ENCODE measurements at regions not wholly inside any gene's neighbourhood (a gene's known extent, or its start where the extent isn't known, plus 50 kb on each side); places are given as distances from the start of the nearest gene placed in this dataset.
"Not testable (repeated sequence)": the region's sequence is repeated elsewhere in the genome, so short reads cannot be mapped to it uniquely, and the experiment has no call there.

GRCh38 chr1:30374400-30375070 is 348.9 kb downstream of the MATN1 start:
- DNase-seq: no peak

GRCh38 chr1:30373471-30374399 is 349.6 kb downstream of the MATN1 start:
- DNase-seq: no peak

- no peak for DNase-seq
Measured at GRCh38 chr1:30372792-30373433, 350.5 kb downstream of the MATN1 start.

- DNase-seq: no peak
Measured at GRCh38 chr1:30371888-30372791, 351.2 kb downstream of the MATN1 start.

- DNase-seq: no peak
Measured at GRCh38 chr1:30371179-30371788, 352.1 kb downstream of the MATN1 start.

- no peak for DNase-seq
Measured at GRCh38 chr1:30368651-30369240, 354.6 kb downstream of the MATN1 start.

GRCh38 chr1:30366911-30367310 is 356.5 kb downstream of the MATN1 start:
- DNase-seq: no peak

GRCh38 chr1:30366199-30366598 is 357.2 kb downstream of the MATN1 start:
- no peak for DNase-seq

- no peak for DNase-seq
Measured at GRCh38 chr1:30365596-30365995, 357.8 kb downstream of the MATN1 start.

- DNase-seq: no peak
Measured at GRCh38 chr1:30363031-30363430, 360.4 kb downstream of the MATN1 start.

GRCh38 chr1:30362603-30362990 is 360.8 kb downstream of the MATN1 start:
- DNase-seq: no peak

- not testable (repeated sequence) for DNase-seq
Measured at GRCh38 chr1:30361890-30362602, 361.3 kb downstream of the MATN1 start.

- DNase-seq: no peak
Measured at GRCh38 chr1:30360753-30361152, 362.6 kb downstream of the MATN1 start.

- no peak for DNase-seq
Measured at GRCh38 chr1:30360281-30360680, 363.1 kb downstream of the MATN1 start.

- no peak for DNase-seq
Measured at GRCh38 chr1:30359539-30360220, 363.7 kb downstream of the MATN1 start.

- no peak for DNase-seq
Measured at GRCh38 chr1:30358500-30358899, 364.9 kb downstream of the MATN1 start.

- DNase-seq: no peak
Measured at GRCh38 chr1:30356839-30357238, 366.5 kb downstream of the MATN1 start.

GRCh38 chr1:30354410-30354809 is 369.0 kb downstream of the MATN1 start:
- no peak for DNase-seq

GRCh38 chr1:30353637-30354036 is 369.7 kb downstream of the MATN1 start:
- no peak for DNase-seq

GRCh38 chr1:30348147-30348546 is 375.2 kb downstream of the MATN1 start:
- DNase-seq: no peak

Data from NCI-H446 treated with DMSO at 0.1 percent for 48 hours (cell line).